TTC549 (cell line): ENCODE measurements at regions not wholly inside any gene's neighbourhood (a gene's known extent, or its start where the extent isn't known, plus 50 kb on each side); places are given as distances from the start of the nearest gene placed in this dataset.

Experiments used
- FAIRE-seq: peaks from 2 replicates; lab custom pipeline; 2012; peaks lifted over from hg19 to GRCh38; lab: Jason Lieb, UNC

- no peak for FAIRE-seq
Observed at GRCh38 chr4:160247091-160247656, 1144.3 kb downstream of the RAPGEF2 start.

- FAIRE-seq = no peak
Observed at GRCh38 chr4:160251522-160252170, 1148.8 kb downstream of the RAPGEF2 start.

GRCh38 chr4:160257318-160257717 is 1154.4 kb downstream of the RAPGEF2 start:
- FAIRE-seq = no peak

GRCh38 chr4:160265014-160265413 is 1162.1 kb downstream of the RAPGEF2 start:
- FAIRE-seq = no peak

GRCh38 chr4:160265836-160266235 is 1163.0 kb downstream of the RAPGEF2 start:
- FAIRE-seq = no peak

GRCh38 chr4:160276785-160277325 is 1174.0 kb downstream of the RAPGEF2 start:
- FAIRE-seq = no peak

GRCh38 chr4:160283081-160283480 is 1180.2 kb downstream of the RAPGEF2 start:
- FAIRE-seq = no peak

GRCh38 chr4:160284516-160284915 is 1181.6 kb downstream of the RAPGEF2 start:
- no peak for FAIRE-seq

GRCh38 chr4:160286051-160286450 is 1183.2 kb downstream of the RAPGEF2 start:
- FAIRE-seq = no peak

- no peak for FAIRE-seq
Observed at GRCh38 chr4:160296476-160296875, 1193.6 kb downstream of the RAPGEF2 start.

GRCh38 chr4:160299177-160299576 is 1196.3 kb downstream of the RAPGEF2 start:
- no peak for FAIRE-seq

GRCh38 chr4:160299608-160300007 is 1196.7 kb downstream of the RAPGEF2 start:
- FAIRE-seq = no peak

- FAIRE-seq = no peak
Observed at GRCh38 chr4:160316036-160316435, 1213.2 kb downstream of the RAPGEF2 start.

- no peak for FAIRE-seq
Observed at GRCh38 chr4:160318567-160319220, 1215.8 kb downstream of the RAPGEF2 start.

GRCh38 chr4:160319221-160319867 is 1216.5 kb downstream of the RAPGEF2 start:
- FAIRE-seq = no peak

GRCh38 chr4:160319868-160320260 is 1217.0 kb downstream of the RAPGEF2 start:
- FAIRE-seq = no peak

- FAIRE-seq = no peak
Observed at GRCh38 chr4:160326110-160326509, 1223.2 kb downstream of the RAPGEF2 start.

- no peak for FAIRE-seq
Observed at GRCh38 chr4:160347197-160347596, 1244.3 kb downstream of the RAPGEF2 start.

- no peak for FAIRE-seq
Observed at GRCh38 chr4:160350944-160351343, 1248.1 kb downstream of the RAPGEF2 start.

- FAIRE-seq = no peak
Observed at GRCh38 chr4:160352637-160353036, 1249.8 kb downstream of the RAPGEF2 start.

- FAIRE-seq = no peak
Observed at GRCh38 chr4:160353548-160353947, 1250.7 kb downstream of the RAPGEF2 start.

- FAIRE-seq = no peak
Observed at GRCh38 chr4:160362478-160362877, 1259.6 kb downstream of the RAPGEF2 start.

GRCh38 chr4:160364217-160364616 is 1261.3 kb downstream of the RAPGEF2 start:
- FAIRE-seq = no peak
